ENCODE measurements at regions not wholly inside any gene's neighbourhood (a gene's known extent, or its start where the extent isn't known, plus 50 kb on each side); places are given as distances from the start of the nearest gene placed in this dataset.

GRCh38 chr4:15340332-15340731, 87.5 kb upstream of the C1QTNF7 start:
- intact Hi-C loops (cut with DNase I), result no loop called here
- Histone ChIP-seq H3K4me1 (no peaks in the 10 kb centered on the region), H3K9me3 (no peaks in the 10 kb centered on the region), H3K27me3 (no peaks in the 10 kb centered on the region), H3K4me3 (no peak overlapping the region), H3K36me3 (no peaks in the 10 kb centered on the region), H3K27ac (no peak overlapping the region)
- no peak for TF ChIP-seq CTCF (IDR thresholded peaks at IDR 0.05)
- no peak for ATAC-seq
- DNase-seq, result no peak

- Histone ChIP-seq H3K27ac (no peak overlapping the region), H3K36me3 (no peaks in the 10 kb centered on the region), H3K4me1 (no peaks in the 10 kb centered on the region), H3K4me3 (no peak overlapping the region), H3K27me3 (no peaks in the 10 kb centered on the region), H3K9me3 (no peaks in the 10 kb centered on the region)
- no peak for TF ChIP-seq CTCF (IDR thresholded peaks at IDR 0.05)
- ATAC-seq (no peak), DNase-seq (no peak)
- intact Hi-C loops (cut with DNase I), result no loop called here
Measured at GRCh38 chr4:15340902-15341732, 86.7 kb upstream of the C1QTNF7 start.

- ATAC-seq, result no peak
- H3K36me3 ChIP-seq, result no peaks in the 10 kb centered on the region
- DNase-seq, result peak in 1 of 4 donors; percentile 44
- no peaks in the 10 kb centered on the region for H3K27me3 ChIP-seq
- no peak for TF ChIP-seq CTCF (IDR thresholded peaks at IDR 0.05)
- no peak overlapping the region for H3K27ac ChIP-seq
- no peak overlapping the region for H3K4me3 ChIP-seq
- H3K9me3 ChIP-seq, result no peaks in the 10 kb centered on the region
- no peaks in the 10 kb centered on the region for H3K4me1 ChIP-seq
- intact Hi-C loops (cut with DNase I), result no loop called here
Measured at GRCh38 chr4:15341733-15342300, 86.0 kb upstream of the C1QTNF7 start.

- H3K36me3 ChIP-seq, result no peaks in the 10 kb centered on the region
- H3K4me1 ChIP-seq, result no peaks in the 10 kb centered on the region
- no peak overlapping the region for H3K4me3 ChIP-seq
- H3K27ac ChIP-seq, result no peak overlapping the region
- intact Hi-C loops (cut with DNase I), result no loop called here
- no peak for TF ChIP-seq CTCF (IDR thresholded peaks at IDR 0.05)
- no peaks in the 10 kb centered on the region for H3K9me3 ChIP-seq
- DNase-seq (no peak), ATAC-seq (no peak)
- H3K27me3 ChIP-seq, result no peaks in the 10 kb centered on the region
Measured at GRCh38 chr4:15343000-15343399, 84.8 kb upstream of the C1QTNF7 start.

GRCh38 chr4:15343581-15343980, 84.3 kb upstream of the C1QTNF7 start:
- H3K4me1 ChIP-seq, result no peaks in the 10 kb centered on the region
- DNase-seq (no peak), ATAC-seq (no peak)
- no peaks in the 10 kb centered on the region for H3K36me3 ChIP-seq
- no peak overlapping the region for H3K27ac ChIP-seq
- no peak for TF ChIP-seq CTCF (IDR thresholded peaks at IDR 0.05)
- H3K9me3 ChIP-seq, result no peaks in the 10 kb centered on the region
- intact Hi-C loops (cut with DNase I), result no loop called here
- H3K27me3 ChIP-seq, result no peaks in the 10 kb centered on the region
- no peak overlapping the region for H3K4me3 ChIP-seq

All from left lung (tissue), 4 donors.